UCSD-AML1 (cell line): ENCODE measurements at regions not wholly inside any gene's neighbourhood (a gene's known extent, or its start where the extent isn't known, plus 50 kb on each side); places are given as distances from the start of the nearest gene placed in this dataset.
"Not testable (repeated sequence)": the region's sequence is repeated elsewhere in the genome, so short reads cannot be mapped to it uniquely, and the experiment has no call there.

Experiments used
- DNase-seq: peaks from one replicate; lab custom pipeline; 2025; ENCODE audit not compliant: unreplicated experiment; lab: John Stamatoyannopoulos, UW

- not testable (repeated sequence) for DNase-seq
Measured at GRCh38 chr5:90073026-90073570, 336.5 kb downstream of the CETN3 start.

DNA sequence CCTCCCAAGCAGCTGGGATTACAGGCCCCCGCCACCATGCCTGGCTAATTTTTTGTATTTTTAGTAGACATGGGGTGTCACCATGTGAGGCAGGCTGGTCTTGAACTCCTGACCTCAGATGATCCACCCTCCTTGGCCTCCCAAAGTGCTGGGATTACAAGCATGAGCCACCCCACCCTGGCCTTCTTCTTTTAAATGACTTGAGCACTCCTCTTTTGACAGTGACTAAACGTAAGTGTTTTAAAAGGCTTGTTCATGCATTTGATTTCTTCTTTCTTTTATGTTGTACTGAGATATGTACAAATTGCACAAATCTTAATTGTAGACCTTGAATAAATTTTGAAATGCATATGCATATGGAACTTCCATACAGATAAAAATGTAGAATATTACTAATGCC is 337.9 kb downstream of the CETN3 start:
- DNase-seq: no peak

- DNase-seq: no peak
Measured at GRCh38 chr5:90071066-90071465, 338.5 kb downstream of the CETN3 start.

- DNase-seq: no peak
Measured at GRCh38 chr5:90066920-90067319, 342.6 kb downstream of the CETN3 start.

DNA sequence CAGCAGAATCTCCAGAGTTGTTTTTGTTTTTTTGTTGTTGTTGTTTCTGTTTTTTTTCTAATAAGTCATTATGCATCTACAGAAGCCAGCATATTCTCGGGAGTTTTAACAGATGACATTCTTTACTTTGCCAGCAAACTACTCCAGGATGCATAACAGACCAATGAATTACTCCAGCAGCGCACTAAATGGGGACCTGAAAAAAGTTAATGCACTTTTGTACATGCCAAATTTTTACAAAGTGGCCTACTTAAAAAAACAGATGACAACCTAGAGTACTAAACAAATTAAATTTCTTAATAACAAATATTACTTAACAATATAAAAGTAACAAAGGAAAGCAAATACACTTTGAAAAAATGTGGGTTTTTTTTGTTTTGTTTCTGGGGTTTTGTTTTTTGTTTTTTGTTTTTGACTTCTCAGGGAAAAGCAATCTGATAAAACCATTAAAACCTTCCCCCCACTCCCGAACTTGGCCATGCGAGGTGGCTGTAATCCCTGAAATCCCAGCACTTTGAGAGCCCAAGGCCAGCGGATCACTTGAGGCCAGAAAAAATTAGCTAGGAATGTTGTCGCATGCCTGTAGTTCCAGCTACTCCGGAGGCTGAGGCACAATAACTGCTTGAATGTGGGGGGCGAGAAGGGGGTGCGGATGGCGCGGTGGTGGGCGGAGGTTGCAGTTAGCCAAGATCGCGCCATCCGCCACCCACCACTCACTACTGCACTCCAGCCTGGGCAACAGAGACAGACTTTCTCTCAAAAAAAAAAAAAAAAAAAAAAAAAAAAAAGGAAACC is 352.4 kb downstream of the CETN3 start:
- no peak for DNase-seq

DNA sequence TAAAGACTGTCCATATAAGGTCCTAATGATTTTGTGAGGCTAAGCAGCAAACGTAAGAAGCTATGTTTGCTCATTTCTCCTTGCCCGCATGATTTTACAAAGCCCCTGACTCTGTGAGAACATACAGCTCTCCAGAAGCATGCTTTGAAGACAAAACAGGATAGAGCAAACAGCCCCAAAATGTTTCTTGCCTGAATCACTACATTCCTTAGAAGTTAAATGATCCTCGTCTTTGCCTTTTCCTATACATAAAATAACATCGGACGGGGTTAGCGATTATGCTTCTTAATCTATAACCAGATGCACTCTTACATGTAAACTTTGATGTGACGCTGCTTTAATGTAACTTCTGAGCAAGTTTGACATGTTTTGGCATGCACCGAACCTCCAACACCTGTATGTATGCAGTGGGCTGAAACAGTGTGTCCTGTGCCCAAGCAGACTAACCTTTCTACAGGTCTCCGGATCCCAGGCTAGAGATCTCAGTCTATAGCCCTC is 353.7 kb downstream of the CETN3 start:
- no peak for DNase-seq

GRCh38 chr5:90054612-90055011 is 354.9 kb downstream of the CETN3 start:
- no peak for DNase-seq

DNA sequence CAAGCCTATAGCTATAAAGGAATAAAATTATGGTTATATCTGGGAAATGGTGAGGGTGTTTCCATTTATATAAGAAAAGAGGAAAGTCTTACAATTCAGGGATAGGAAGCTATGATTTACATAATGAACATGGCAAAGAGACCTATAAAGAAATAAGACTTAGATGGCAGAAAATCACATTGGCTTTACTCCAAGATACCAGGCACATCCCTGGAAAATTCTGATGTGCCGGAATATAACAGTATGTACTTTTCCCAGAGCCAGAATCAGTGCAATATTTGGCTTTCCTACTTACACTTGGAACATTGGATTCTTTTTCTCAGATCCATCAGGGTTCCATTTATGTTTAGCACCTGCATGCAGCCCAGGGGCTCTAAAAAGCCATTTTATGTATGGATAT is 357.8 kb downstream of the CETN3 start:
- DNase-seq: no peak

- DNase-seq: no peak
Measured at GRCh38 chr5:90050103-90050502, 359.5 kb downstream of the CETN3 start.

- no peak for DNase-seq
Measured at GRCh38 chr5:90047113-90047512, 362.4 kb downstream of the CETN3 start.

GRCh38 chr5:90040082-90040481 is 369.5 kb downstream of the CETN3 start:
- not testable (repeated sequence) for DNase-seq

GRCh38 chr5:90037646-90038045 is 371.9 kb downstream of the CETN3 start:
- no peak for DNase-seq

GRCh38 chr5:90022711-90023053 is 386.9 kb downstream of the CETN3 start:
- no peak for DNase-seq

- DNase-seq: no peak
Measured at GRCh38 chr5:90022002-90022710, 387.4 kb downstream of the CETN3 start.

DNA sequence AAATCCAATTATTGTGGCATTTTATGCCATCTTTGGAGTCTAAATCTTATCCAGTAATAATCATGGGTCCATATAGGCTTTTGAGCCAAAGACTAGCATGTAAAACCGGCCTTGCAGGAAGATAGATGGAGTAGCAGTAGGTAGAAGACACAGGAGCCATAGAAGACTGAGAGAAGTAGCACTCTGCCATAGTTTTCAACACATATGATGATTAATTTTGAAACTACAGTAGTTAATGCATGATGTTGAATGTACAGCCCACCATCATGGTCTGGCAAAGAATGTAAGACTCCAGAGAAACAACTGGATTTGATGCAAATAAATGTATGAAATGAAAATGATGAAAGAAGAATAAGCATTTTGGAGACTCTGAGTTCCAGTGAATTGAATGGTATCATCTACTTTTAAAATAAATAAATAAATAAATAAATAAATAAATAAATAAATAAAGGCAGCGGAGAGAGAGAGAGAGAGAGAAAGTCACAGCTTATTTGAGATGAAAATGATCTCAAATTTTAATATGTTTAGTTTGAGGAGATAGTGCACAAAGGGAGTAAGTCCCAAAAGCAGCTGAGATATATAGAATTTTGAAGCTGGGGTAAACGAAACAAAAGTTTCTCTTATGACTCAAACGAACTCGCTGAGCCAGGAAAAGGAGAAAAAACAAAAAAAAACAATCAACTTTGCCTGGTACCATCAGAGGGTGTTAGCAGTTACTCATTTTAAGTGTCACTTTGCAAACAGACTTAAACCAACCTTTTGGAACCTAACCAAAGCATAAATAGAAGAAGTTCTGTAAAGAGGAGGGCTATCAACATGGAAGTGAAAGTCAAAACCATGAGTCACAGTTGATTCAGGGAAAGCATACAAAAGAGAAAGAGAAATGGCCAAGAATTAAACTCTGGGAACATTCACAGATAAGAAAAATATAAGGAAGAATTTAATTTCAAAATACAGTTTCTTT is 388.7 kb downstream of the CETN3 start:
- DNase-seq: no peak

- DNase-seq: no peak
Measured at GRCh38 chr5:90017239-90017638, 392.3 kb downstream of the CETN3 start.

DNA sequence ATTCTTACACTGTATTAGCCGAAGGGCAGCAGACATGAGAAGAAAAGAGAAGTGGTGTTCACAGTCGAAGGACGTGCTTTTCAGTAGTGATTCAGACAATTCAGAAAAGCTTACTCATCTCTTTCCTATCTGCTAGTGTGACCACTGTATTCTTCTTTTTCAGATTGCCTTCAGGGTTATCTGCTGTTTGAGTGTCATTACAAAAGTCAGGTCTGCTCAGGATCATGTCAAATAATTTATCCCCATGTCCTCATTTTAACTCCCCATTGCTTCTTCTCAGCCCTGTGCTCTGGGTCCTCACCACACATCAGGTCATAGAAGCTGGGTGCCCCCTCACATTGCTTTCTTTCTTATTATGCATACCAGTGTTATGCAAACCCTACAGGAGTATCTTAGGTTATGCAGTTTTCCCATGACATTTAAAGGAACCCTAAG is 394.0 kb downstream of the CETN3 start:
- no peak for DNase-seq

GRCh38 chr5:90014420-90014819 is 395.1 kb downstream of the CETN3 start:
- no peak for DNase-seq

- DNase-seq: no peak
Measured at GRCh38 chr5:90000351-90000750, 409.2 kb downstream of the CETN3 start.

DNA sequence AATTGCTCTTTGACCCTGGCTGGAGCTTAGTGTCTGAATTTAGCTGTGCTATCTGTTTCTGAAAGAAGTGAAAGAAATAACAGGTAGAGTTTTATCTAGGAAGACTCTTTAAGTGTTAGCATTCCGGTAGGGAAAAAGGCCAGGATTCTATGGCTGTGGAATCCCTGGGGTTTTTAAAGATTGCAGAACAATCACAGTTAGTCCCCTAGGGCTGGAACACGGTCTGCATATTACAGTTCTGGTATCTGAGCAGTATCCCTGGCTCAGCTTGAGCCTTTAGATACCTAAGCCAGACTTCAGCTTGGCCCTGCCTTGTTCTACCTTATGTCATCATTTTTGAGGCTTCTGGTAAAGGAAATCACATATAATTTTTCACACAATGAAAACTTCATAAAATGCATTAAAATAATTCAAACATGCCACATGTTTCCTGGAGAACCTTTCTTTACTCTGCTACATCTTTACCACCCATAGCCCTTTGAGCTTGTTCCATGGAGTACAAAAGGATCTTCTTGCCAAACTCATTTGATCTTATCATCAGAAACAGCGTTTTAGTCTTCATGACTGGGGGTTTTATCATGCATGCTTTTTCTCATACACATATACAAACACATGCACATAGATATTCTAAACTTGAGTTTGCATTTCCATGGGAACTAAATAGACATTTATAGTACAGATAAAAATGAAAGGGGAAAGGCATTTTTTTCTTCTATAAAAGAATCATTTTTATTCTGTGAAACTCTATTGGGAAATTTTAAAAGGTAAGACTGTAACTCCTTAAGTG is 410.8 kb downstream of the CETN3 start:
- DNase-seq: no peak
